ENCODE measurements at regions not wholly inside any gene's neighbourhood (a gene's known extent, or its start where the extent isn't known, plus 50 kb on each side); places are given as distances from the start of the nearest gene placed in this dataset.

DNA sequence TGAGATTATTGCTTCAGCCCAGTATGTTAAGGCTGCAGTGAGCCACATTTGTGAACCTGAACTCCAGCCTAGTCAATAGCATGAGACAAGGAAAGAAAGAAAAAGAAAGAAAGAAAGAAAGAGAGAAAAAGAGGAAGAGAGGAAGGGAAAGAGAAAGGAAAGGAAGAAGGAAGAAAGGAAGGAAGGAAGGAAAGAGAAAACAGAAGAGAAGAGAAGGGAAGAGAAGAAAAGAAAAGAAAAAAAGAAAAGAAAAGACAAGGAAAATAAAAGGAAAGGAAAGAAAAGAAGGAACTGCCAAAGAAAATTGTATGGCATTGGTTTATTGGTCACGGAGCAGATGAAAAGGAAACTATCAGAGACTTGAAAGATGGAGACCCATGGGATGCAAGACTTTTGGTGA, 1158.8 kb downstream of the OLFM4 start:
- Histone ChIP-seq H3K9me3 (ENCODE audit: low read length) (no peaks in the 10 kb centered on the region), H3K79me2 (replicated peaks; ENCODE audit: insufficient read depth, low read length) (no peaks in the 10 kb centered on the region), H3F3A (ENCODE audit: insufficient read depth, low read length, poor library complexity, severe bottlenecking) (no peaks in the 10 kb centered on the region), H3K4me2 (ENCODE audit: low read length) (no peak overlapping the region), H3K36me3 (ENCODE audit: insufficient read depth, low read length) (no peaks in the 10 kb centered on the region), H3K27me3 (ENCODE audit: insufficient read depth, low read depth, low read length) (no peaks in the 10 kb centered on the region), H3K27ac (ENCODE audit: low read length) (no peak overlapping the region), H3K9me2 (ENCODE audit: insufficient read depth, low read length) (no peaks in the 10 kb centered on the region), H2AFZ (ENCODE audit: low read depth, low read length) (no peak overlapping the region), H3K9ac (ENCODE audit: low read length) (no peak overlapping the region), H3K4me3 (ENCODE audit: low read length) (no peak overlapping the region), H4K20me1 (ENCODE audit: insufficient read depth) (no peaks in the 10 kb centered on the region)
- no peak for TF ChIP-seq TAF1 (IDR thresholded peaks at IDR 0.05; ENCODE audit: low read depth)

DNA sequence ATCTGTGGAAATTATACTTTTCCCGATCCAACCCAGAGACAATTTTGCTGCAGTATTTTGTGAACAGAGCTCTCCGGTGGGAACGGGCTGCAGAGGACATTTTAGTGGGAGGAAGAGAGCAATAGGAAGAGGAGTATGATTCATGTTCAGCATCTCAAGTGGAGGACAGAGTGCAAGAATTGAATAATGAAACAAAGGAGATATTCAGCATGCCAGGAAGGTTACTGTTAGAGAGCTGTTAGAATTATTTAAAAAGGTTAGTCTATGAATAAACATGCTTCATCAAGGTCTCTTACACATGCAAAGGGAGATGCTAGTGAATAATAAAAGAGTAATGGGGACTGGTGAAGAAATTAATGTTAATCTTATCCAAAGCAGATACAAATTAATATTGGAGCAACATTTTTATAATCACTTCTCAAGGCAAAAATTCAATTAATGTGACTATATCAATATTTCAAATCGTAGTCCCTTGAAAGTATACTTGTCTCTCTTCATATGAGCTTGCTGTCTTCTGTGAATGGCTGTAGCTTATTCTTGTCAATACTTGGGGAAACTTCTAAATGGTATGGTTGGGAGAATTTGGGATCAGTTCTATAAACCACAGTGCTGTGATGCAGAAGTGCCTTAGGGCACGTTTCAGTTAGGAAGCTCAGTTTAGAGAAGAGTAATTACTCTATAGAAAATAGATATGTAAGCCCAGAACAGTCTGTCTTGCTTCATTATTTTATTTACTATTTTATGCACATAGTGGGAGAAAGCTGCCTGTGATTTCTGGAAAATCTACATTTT, 1165.8 kb downstream of the OLFM4 start:
- H4K20me1 ChIP-seq (ENCODE audit: insufficient read depth) = no peaks in the 10 kb centered on the region
- no peaks in the 10 kb centered on the region for H3K36me3 ChIP-seq (ENCODE audit: insufficient read depth, low read length)

More for the DNA sequence above, 1165.8 kb downstream of the OLFM4 start:
- Histone ChIP-seq H3K27me3 (ENCODE audit: insufficient read depth, low read depth, low read length) (no peaks in the 10 kb centered on the region), H3K4me2 (ENCODE audit: low read length) (no peak overlapping the region), H3K79me2 (replicated peaks; ENCODE audit: insufficient read depth, low read length) (no peaks in the 10 kb centered on the region), H3K4me3 (ENCODE audit: low read length) (no peak overlapping the region), H3K9me2 (ENCODE audit: insufficient read depth, low read length) (no peaks in the 10 kb centered on the region), H3K27ac (ENCODE audit: low read length) (no peak overlapping the region), H2AFZ (ENCODE audit: low read depth, low read length) (no peak overlapping the region), H3F3A (ENCODE audit: insufficient read depth, low read length, poor library complexity, severe bottlenecking) (no peaks in the 10 kb centered on the region), H3K9me3 (ENCODE audit: low read length) (no peaks in the 10 kb centered on the region), H3K9ac (ENCODE audit: low read length) (no peak overlapping the region)
- no peak for TF ChIP-seq MXI1 (conservative IDR thresholded peaks at IDR 0.05; ENCODE audit: poor library complexity, severe bottlenecking)
- TF ChIP-seq EP300 (conservative IDR thresholded peaks at IDR 0.05; ENCODE audit: poor library complexity, severe bottlenecking) = no peak
- no peak for TF ChIP-seq EZH2 (IDR thresholded peaks at IDR 0.05; ENCODE audit: borderline replicate concordance, insufficient read depth, low read length, poor library complexity, severe bottlenecking)
- no peak for TF ChIP-seq RAD21 (conservative IDR thresholded peaks at IDR 0.05)
- TF ChIP-seq SMC3 (conservative IDR thresholded peaks at IDR 0.05; ENCODE audit: poor library complexity) = no peak
- TF ChIP-seq, protein P1, sequence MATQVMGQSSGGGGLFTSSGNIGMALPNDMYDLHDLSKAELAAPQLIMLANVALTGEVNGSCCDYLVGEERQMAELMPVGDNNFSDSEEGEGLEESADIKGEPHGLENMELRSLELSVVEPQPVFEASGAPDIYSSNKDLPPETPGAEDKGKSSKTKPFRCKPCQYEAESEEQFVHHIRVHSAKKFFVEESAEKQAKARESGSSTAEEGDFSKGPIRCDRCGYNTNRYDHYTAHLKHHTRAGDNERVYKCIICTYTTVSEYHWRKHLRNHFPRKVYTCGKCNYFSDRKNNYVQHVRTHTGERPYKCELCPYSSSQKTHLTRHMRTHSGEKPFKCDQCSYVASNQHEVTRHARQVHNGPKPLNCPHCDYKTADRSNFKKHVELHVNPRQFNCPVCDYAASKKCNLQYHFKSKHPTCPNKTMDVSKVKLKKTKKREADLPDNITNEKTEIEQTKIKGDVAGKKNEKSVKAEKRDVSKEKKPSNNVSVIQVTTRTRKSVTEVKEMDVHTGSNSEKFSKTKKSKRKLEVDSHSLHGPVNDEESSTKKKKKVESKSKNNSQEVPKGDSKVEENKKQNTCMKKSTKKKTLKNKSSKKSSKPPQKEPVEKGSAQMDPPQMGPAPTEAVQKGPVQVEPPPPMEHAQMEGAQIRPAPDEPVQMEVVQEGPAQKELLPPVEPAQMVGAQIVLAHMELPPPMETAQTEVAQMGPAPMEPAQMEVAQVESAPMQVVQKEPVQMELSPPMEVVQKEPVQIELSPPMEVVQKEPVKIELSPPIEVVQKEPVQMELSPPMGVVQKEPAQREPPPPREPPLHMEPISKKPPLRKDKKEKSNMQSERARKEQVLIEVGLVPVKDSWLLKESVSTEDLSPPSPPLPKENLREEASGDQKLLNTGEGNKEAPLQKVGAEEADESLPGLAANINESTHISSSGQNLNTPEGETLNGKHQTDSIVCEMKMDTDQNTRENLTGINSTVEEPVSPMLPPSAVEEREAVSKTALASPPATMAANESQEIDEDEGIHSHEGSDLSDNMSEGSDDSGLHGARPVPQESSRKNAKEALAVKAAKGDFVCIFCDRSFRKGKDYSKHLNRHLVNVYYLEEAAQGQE (IDR thresholded peaks at IDR 0.05; ENCODE audit: borderline replicate concordance) = no peak
- TF ChIP-seq TAF1 (IDR thresholded peaks at IDR 0.05; ENCODE audit: low read depth) = no peak
- TF ChIP-seq POLR2AphosphoS5 (IDR thresholded peaks at IDR 0.05) = no peak
- TF ChIP-seq, protein P2, sequence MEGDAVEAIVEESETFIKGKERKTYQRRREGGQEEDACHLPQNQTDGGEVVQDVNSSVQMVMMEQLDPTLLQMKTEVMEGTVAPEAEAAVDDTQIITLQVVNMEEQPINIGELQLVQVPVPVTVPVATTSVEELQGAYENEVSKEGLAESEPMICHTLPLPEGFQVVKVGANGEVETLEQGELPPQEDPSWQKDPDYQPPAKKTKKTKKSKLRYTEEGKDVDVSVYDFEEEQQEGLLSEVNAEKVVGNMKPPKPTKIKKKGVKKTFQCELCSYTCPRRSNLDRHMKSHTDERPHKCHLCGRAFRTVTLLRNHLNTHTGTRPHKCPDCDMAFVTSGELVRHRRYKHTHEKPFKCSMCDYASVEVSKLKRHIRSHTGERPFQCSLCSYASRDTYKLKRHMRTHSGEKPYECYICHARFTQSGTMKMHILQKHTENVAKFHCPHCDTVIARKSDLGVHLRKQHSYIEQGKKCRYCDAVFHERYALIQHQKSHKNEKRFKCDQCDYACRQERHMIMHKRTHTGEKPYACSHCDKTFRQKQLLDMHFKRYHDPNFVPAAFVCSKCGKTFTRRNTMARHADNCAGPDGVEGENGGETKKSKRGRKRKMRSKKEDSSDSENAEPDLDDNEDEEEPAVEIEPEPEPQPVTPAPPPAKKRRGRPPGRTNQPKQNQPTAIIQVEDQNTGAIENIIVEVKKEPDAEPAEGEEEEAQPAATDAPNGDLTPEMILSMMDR (IDR thresholded peaks at IDR 0.05; ENCODE audit: poor library complexity, severe bottlenecking) = no peak
